ENCODE measurements at regions not wholly inside any gene's neighbourhood (a gene's known extent, or its start where the extent isn't known, plus 50 kb on each side); places are given as distances from the start of the nearest gene placed in this dataset.

DNA sequence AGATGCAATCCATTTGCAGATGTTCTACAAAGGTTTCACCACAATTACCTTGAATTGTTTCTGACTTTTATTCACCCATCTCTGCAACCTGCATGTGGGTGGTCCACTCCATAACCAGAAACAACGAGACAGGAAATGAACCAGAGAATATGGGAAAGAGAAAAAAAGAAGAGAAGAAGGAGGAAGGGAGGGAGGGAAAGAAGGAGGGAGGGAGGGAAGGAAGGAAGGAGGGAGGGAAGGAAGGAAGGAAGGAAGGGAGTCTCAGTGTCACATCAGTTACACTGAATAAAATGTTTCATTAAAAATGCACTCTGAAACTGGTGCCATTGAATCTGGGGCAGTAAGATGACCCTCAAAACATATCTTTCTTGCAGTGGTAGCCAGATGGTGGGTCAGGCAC is 301.3 kb upstream of the MGMT start:
- Histone ChIP-seq H3K36me3 (ENCODE audit: control insufficient read depth, insufficient read depth, low read length) (no peaks in the 10 kb centered on the region), H3K27me3 (ENCODE audit: control insufficient read depth, insufficient read depth, low read length) (no peaks in the 10 kb centered on the region), H3K4me3 (ENCODE audit: low read depth, low read length) (no peak overlapping the region)
- DNase-seq (ENCODE audit: low read depth), result no peak
- TF ChIP-seq, protein P1, sequence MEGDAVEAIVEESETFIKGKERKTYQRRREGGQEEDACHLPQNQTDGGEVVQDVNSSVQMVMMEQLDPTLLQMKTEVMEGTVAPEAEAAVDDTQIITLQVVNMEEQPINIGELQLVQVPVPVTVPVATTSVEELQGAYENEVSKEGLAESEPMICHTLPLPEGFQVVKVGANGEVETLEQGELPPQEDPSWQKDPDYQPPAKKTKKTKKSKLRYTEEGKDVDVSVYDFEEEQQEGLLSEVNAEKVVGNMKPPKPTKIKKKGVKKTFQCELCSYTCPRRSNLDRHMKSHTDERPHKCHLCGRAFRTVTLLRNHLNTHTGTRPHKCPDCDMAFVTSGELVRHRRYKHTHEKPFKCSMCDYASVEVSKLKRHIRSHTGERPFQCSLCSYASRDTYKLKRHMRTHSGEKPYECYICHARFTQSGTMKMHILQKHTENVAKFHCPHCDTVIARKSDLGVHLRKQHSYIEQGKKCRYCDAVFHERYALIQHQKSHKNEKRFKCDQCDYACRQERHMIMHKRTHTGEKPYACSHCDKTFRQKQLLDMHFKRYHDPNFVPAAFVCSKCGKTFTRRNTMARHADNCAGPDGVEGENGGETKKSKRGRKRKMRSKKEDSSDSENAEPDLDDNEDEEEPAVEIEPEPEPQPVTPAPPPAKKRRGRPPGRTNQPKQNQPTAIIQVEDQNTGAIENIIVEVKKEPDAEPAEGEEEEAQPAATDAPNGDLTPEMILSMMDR (IDR thresholded peaks at IDR 0.05; ENCODE audit: insufficient read depth, low read length, severe bottlenecking), result no peak
- FAIRE-seq, result no peak

DNA sequence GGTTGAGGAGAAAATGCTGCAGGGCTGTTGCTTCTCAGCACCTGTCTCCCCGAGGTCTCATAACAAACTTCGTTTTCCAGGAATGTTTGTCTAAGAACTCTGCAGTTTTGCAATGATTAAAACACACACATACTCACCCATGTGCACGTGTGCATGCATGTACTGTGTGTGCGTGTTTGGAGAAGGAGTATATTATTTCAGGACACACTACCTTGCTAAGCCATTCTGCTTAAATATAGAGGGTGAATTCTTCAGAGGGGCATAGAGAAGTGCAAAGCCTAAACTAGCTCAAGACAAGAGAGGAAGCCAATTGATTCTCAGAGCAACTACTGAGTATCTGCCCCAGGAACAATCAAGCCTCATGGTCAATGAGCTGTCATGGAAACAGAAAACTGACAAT is 298.4 kb upstream of the MGMT start:
- no peak for DNase-seq (ENCODE audit: low read depth)
- Histone ChIP-seq H3K27me3 (ENCODE audit: control insufficient read depth, insufficient read depth, low read length) (no peaks in the 10 kb centered on the region), H3K4me3 (ENCODE audit: low read depth, low read length) (no peak overlapping the region), H3K36me3 (ENCODE audit: control insufficient read depth, insufficient read depth, low read length) (no peaks in the 10 kb centered on the region)
- TF ChIP-seq, protein P1 (IDR thresholded peaks at IDR 0.05; ENCODE audit: insufficient read depth, low read length, severe bottlenecking), result no peak
- no peak for FAIRE-seq

DNA sequence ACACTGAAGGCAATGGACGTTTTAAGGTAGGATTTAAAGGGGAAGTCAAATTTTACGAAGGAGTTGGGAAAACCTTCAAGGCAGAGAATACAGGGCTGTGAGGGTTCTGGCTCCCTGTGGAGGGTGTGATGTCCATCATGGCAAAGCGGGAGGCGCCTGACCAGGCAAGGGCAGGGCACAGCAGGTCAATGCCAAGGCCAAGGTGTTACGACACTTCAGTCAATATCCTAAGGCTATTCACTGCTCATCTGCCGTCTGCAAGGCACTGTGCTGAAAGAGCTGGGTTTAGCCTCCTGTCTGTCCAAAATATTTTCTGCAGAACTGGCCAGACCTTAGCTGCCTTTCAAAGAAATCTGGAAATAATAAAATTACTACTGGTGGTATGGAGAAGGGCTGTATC is 297.9 kb upstream of the MGMT start:
- TF ChIP-seq, protein P1 (IDR thresholded peaks at IDR 0.05; ENCODE audit: insufficient read depth, low read length, severe bottlenecking), result no peak
- DNase-seq (ENCODE audit: low read depth), result no peak
- FAIRE-seq, result no peak
- H3K4me3 ChIP-seq (ENCODE audit: low read depth, low read length), result no peak overlapping the region
- H3K27me3 ChIP-seq (ENCODE audit: control insufficient read depth, insufficient read depth, low read length), result no peaks in the 10 kb centered on the region
- H3K36me3 ChIP-seq (ENCODE audit: control insufficient read depth, insufficient read depth, low read length), result no peaks in the 10 kb centered on the region

DNA sequence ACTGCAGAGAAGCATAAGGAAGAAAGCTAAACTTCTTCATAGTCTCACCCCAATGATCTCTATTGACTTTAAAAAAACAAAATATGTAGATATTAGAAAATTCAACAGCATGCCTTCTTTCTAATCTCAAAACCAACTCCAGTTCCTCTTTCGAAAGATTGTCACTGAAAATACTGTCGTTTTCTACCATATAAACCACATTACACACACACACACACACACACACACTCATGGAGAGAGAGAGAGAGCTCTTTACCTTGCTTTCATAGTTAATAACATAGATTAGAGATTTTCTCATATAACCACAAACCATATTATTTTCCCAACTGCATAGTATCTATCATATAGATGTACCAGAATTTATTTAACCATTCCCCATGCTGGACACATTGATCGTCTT is 296.2 kb upstream of the MGMT start:
- TF ChIP-seq, protein P1 (IDR thresholded peaks at IDR 0.05; ENCODE audit: insufficient read depth, low read length, severe bottlenecking), result no peak
- H3K27me3 ChIP-seq (ENCODE audit: control insufficient read depth, insufficient read depth, low read length), result no peaks in the 10 kb centered on the region
- FAIRE-seq, result no peak
- no peak for DNase-seq (ENCODE audit: low read depth)
- H3K36me3 ChIP-seq (ENCODE audit: control insufficient read depth, insufficient read depth, low read length), result no peaks in the 10 kb centered on the region
- H3K4me3 ChIP-seq (ENCODE audit: low read depth, low read length), result no peak overlapping the region

DNA sequence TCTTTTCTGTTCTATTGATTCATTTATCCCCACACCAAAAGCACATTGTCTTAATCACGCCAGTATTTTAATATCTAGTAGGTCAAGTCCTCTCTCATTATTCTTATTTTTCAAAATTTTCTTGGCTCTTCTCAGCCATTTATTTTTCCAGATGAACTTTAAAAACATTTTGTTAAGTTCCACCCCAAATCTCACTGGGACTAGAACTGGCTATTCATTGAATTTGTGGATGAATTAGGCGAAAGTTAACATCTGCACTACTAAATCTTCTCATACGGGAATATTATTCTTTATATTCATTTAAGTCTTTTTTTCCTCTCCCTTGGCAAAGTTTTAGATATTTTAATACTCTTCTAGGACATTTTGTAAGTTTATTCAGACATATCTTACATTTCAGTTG is 295.2 kb upstream of the MGMT start:
- FAIRE-seq (no peak), DNase-seq (ENCODE audit: low read depth) (no peak)
- Histone ChIP-seq H3K27me3 (ENCODE audit: control insufficient read depth, insufficient read depth, low read length) (no peaks in the 10 kb centered on the region), H3K36me3 (ENCODE audit: control insufficient read depth, insufficient read depth, low read length) (no peaks in the 10 kb centered on the region), H3K4me3 (ENCODE audit: low read depth, low read length) (no peak overlapping the region)
- TF ChIP-seq, protein P1 (IDR thresholded peaks at IDR 0.05; ENCODE audit: insufficient read depth, low read length, severe bottlenecking), result no peak

DNA sequence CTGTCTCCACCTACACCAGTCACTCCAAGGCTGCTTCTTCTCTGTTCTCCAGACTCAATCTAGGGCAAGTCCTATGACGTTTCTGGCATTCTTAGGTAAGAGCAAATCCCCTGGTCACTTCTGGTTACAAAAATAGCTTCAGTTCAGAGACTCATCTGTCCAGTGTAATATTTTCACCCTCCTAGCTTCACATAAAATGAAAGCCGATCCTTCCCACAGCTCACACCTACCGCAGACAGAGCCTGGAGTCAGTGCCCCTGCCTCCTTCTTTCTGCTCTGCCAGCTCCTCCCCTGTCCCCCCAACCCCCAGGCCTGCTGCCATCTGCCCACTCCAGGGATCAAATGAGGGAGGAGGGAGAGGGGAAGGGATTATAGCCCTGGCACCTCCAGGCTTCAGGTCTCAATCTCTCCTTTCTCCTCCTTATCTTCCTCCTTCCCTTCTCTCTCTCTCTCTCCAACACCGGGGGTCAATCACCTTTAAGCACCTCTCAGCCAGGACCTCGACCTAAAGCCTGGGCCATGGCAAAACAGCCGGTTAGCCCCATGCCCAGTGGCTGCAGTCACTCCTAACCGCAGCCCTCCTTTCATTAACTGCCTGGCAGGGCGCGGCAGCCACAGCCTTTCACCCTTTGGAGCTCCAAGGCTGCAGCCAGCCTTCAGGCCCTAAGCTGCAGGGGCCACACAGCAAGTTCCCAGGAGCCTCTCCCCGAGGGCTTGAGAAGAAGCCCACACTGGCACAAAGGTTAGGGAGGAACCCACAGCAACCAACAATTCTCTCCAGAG is 292.6 kb upstream of the MGMT start:
- DNase-seq (ENCODE audit: low read depth) (no peak), FAIRE-seq (no peak)
- Histone ChIP-seq H3K4me3 (ENCODE audit: low read depth, low read length) (no peak overlapping the region), H3K36me3 (ENCODE audit: control insufficient read depth, insufficient read depth, low read length) (no peaks in the 10 kb centered on the region), H3K27me3 (ENCODE audit: control insufficient read depth, insufficient read depth, low read length) (no peaks in the 10 kb centered on the region)
- TF ChIP-seq, protein P1 (IDR thresholded peaks at IDR 0.05; ENCODE audit: insufficient read depth, low read length, severe bottlenecking), result no peak

All from bronchial epithelial cell (primary cell).